NCI-H146 treated with DMSO at 0.1 percent for 48 hours (cell line): ENCODE measurements at regions not wholly inside any gene's neighbourhood (a gene's known extent, or its start where the extent isn't known, plus 50 kb on each side); places are given as distances from the start of the nearest gene placed in this dataset.

ENCODE experiments used
- DNase-seq: peaks from one replicate; lab custom pipeline; 2025; ENCODE audit not compliant: unreplicated experiment; lab: John Stamatoyannopoulos, UW

DNA sequence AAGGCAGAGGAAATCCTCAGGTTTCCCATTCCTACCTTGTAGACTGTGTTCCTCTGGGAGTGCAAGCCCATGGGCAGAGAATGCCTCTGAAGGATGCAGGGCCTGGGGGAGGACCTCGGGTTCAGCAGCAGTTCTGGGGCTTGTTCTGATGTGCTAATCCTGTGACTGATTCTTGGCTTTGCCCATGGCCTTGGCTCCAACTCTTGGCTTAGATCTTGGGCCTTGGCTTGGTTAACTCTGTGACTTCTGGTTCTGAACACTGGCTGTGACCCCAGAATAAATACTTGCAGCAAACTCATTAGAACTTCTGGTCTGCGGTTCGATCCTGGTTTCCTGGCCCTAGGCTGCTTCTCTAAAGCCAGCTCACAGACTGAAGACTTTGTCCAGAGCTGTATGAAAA lies 366.9 kb upstream of the ZEB2 start:
- DNase-seq, result no peak

DNA sequence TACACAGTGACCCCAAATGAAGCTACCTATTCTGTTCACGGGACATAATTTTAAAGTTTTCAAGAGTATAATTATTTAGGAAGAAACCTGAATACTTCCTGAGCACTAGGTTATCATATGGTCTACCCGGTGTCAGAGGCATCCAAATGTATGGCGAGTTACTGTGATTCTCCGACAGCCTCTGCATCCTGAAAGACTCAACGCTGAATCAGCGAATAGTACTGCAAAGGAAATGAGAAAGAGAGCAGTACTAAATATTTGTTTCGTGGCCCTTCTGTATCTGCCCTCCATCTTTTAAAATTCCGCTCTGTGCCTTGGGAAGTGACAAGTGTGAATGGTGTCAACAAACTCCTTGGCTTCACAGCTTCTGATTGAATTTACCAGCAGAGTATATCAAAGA lies 358.0 kb upstream of the ZEB2 start:
- DNase-seq, result no peak

DNA sequence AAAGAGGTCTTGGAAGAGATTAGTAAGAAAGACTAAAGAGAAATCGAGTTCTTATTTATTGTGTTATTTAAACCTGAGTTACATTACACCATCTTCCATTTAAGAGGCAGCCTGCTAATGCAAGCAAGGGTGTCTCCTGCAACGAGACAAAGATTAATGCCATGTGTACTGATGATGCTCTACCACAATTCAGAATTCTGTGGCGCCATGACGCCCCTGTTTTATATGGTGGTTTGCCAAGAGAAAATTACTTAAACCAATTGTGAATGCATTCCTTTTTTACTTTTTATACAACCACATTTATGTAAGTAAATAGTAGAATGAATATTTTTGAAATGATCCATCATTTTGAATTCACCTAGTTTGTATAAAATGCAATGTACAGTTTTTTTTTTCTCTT lies 356.1 kb upstream of the ZEB2 start:
- no peak for DNase-seq

DNA sequence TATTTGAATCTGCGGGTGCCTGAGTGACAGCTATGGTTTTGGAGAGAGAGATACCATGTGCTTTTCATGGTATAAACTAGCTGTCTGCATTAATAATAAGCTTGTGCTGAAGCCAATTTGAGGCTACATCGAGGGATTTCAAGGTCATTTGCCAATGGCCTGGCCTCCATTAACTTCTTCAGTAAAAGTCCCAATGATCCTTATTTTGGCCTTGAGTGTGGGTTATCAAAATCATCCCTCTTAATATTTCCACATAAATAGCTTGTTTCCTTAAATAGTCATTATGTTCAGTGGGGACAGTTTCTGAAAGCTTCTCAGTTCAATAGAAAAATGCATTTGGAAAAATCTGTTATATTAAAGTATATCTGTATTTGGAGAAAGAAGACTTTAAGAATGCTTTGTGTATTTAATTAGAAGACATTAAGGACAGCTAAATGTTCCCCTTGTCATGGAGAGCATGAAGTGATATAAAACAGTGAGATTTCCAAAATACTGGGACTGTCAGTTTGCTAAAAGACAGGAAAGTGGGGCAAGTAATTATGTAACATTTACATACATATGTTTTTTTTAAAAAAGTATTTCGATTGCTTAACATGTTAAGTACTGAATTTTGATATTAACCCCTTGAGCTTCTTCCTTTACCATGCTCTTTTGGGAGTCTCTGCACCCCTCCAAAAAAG lies 355.5 kb upstream of the ZEB2 start:
- no peak for DNase-seq

DNA sequence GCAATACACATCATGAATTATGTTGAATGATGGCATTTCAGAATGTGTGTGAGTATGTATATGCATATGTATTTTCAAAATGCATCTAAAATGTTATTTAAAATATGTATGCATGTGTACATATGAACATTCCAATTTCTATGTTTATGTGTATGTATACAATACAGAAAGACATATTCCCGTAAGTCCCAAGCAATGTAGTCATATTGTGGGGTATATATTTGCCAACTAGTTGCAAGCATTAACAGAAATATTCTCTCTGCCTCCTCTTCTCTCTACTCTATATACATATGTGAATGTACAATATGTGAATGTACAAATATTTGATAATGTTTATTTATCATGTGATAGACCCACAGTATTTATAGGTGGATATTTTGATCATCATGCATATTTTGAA lies 345.8 kb upstream of the ZEB2 start:
- no peak for DNase-seq

DNA sequence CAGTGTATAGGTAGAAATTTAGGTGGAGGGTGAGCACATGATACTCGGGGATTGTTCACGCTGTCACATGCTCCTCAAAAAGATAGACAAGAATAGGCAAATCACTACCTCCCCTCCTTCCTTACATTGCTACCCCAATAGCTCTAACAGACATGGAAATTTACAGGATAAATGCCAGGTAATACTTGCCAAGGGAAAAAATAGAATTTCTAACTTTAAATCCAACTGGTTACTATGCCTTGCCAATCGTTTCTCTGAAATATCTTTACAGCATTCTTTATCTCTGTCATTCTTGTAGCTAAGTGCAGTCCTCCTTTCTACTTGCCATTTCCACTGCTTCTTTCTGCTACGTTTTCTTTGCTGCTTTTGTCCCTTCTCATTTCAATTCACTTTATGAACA lies 339.8 kb upstream of the ZEB2 start:
- no peak for DNase-seq

DNA sequence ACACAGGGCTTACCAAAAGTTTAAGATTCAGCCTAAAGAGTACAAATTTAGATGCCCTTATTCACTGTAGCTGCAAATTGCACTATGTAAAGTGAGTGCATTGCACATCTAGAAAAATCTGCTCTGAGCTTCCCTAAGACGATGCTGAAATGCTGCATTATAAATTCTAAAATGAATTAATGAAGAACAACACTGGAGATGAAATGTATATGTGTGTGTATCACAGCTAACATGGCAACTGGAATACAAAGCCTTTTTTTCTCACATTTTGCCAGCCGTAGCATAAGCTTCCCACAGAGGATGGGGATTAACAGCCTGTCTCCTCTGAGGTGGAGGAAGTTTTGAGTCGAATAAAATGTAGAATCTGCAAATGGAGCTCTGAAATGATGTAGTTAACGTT lies 338.3 kb upstream of the ZEB2 start:
- no peak for DNase-seq

DNA sequence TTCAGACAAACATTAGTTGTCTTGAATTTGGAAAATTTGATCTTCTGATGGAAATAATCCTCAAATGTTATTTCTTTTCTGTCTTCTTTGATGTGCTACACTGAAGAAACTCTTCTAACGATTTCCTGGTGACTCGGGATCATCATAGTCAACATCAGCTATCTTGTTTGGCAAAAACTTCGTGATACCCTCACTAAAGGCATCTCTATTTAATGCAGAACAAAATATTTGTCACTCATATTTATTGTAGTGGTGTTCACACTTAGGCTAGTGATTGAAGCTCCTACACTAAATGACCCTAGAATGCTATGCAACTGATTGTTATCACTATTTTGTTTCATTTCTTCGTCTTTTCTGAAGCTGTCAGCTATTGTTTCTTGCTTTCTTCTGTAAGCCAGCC lies 334.7 kb upstream of the ZEB2 start:
- no peak for DNase-seq

DNA sequence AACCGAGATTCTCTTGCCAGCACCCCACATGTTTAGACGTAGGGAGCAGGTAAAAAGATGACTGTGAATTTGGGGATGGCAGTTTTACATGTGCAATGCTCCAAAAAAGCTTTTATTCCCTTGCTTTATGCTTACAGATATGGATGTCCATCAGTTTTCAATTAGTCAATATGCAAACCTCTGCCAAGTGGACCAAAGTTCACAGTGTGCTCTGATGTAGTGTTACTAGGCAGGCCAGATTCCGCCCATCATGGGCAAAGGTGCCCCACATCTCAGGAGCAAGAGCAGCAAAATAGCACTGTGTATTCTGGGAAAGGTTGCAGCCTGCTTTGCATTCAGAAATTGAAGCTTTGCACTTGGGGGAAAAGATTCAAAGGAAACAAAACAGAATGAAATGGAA lies 329.7 kb upstream of the ZEB2 start:
- DNase-seq, result no peak

DNA sequence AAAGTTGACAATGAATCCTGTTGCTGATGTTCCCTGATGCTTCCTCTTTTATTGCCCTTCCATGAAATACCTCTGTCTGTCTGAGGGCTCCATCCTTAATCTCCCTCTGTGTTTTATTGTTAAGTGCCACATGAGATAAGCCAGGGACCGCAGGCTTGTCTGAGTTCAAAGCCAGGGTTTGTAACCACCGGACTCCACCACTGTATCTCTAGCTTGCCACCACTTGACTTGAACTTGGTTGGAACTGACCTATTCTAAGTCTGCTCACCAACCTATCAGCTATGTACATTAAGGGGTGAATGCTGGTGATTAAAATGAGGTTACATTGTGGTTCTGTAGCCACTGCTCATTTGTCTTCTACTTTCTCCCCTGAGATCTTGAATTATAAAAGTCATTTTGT lies 328.5 kb upstream of the ZEB2 start:
- DNase-seq, result no peak

DNA sequence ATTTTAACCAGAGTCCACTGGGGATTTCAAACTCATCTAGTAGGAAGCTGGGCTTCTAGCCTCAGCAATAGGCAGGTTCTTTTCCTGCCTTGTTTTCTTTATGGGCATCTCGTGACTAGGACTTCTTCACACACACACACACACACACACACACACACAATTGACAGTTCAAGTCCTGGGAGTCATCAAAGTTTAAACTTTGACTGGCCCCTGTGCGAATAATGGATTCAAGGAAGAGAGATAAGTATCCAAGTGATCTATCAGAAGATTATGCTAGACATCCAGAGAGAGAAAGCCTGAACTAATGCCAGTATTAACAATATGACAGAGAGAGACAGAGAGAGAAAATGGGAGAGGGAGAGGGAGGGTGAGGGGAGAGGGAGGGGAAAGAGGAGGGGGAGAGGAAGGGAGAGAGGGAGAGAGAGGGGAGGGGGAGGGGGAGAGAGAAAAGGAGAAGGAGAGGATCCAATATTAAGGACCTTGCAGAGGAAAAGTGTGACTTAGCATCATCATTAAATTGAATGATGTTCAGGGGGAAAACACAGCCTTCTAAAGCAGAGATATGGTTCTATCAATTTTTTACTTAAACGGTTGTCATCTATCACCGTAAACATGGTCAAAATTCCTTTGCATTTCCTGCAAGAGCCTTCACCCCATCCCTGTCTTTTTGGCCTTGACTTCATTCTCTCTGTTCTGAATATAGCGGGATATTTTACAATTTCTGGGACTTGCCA lies 327.6 kb upstream of the ZEB2 start:
- no peak for DNase-seq

DNA sequence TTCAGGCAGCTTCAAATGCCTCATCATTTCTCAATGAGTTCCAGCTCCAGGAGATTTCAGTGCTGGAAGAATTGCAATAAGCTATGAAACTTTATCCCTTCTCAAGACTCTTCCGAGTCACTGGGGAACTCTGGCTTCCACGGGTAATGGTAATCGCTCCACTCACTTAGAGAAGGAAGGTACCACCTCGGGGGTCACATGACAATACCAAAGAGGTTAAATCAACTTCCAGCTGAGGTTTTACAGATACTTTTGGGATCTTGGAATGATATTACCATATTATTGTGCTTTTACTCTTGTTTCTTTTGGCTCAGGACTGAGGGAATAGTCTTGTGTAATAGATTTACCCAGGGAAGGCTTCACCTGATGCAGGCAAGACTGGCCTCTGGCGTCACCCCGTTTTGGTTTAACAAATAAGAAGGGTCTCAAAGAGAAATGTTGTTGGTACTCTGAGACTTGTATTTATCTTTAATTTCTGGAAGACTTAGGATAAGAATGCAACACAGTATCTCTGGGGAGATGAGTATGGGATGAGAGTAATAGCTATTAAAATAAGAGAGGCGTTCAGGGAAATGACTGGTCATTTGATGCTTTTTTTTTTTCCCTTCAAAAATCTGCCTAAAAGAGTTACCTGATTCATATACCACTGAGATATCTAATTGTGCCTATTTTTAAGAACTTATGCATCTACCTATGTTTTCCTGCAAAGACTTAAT lies 316.9 kb upstream of the ZEB2 start:
- DNase-seq, result no peak

DNA sequence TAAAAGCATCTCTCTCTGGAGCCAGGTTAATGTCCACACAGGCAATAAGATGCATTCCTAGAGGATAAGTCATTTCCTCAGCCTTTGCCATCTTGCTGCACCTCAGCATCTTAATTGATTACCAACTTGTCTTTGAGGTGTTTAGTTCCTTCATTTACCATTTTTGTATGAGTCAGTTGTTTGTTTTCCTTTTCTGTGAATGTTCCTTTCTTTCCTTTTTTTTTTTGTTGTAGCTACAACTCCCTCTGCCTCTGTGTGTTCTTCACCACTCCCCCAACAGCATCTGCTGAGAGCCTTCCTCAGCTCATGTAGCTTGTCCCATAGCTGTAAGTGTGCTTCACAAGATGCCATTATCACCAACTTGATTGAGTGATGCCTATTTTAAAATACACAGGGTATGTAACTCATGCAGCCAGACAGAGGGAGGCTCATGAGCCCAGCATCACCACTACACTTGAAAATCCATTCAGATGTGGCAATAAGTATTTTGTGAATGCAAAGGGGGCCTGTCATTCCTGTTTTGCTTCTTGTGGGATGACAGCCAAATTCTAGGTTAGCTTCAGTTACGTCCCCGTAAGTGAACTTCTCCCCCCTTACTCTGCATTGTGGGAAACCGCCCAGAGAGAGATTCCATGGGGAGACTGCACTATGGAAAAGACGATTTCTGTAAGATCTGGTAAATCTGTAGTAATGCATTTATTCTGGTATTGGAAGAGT lies 315.9 kb upstream of the ZEB2 start:
- no peak for DNase-seq

DNA sequence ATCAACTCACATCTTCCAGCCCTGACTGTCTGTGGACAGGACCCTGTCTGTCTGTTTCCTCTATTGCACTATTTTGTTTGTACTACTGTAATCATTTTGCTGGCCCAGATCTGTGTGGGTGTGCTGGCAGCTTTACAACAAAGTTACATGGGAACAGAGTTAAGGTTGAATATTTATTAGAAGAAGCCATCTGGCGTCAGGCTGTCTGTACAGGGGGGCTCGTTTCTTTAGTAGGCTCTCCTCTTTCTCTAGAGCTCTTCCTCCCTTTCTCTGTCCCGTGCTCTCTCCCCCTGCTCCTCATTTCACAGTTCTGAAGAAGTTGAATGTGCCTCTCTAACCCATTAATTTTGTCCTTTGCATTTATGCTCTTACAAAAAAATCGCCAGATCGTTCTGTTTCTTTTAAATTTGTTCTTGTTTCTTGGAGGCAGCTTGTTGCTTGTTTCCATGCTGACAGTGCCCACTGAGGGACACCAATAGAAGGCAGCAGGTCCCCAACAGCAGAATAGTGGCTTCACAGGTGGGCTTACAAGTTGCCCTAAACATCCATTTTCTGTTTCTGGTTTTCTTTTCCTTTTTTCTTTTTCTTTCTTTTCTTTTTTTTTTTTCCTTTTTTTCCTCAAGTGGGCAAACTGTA lies 315.2 kb upstream of the ZEB2 start:
- no peak for DNase-seq

DNA sequence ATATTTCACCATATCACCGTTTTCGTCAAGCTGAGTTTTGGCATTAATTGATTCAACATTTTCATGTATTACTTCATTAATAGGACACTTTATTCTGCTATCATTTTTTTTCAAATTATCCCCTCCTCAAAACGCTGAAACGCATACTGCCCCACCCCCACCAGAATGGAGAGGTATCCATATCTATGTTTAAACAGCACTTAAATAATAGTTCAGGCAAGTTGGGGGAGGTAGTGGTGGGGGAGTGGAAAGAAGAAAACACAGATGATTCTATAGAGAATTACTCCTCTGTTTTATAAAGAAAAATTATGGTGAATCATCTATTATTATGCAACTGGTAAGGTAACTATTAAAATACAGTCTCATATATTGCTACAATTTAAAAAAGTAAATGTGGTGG lies 314.4 kb upstream of the ZEB2 start:
- no peak for DNase-seq

DNA sequence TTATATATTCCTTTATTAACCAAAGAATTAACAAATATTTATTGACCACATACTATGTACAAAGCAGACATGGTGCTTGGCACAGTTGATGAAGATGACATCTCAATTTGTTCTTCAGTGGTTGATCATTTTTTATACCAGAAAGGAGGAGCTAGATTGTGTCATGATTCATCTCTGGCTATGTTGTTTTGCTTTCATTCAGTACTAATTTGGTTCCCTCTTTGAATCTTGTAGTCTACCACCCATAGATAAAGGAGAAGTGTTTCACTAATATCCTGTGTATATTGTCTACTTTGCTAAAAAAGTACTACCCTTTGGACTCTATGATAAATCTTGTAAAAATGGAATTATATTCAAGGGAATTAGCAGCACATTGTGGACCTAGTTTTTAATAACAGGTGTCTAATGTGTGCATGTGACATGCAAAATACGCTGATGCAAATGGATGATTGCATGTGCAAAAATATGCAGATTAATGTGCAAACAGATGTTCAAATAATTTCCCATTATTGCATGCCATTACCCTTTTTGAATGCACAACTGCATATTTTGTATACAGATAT lies 313.2 kb upstream of the ZEB2 start:
- DNase-seq, result no peak

DNA sequence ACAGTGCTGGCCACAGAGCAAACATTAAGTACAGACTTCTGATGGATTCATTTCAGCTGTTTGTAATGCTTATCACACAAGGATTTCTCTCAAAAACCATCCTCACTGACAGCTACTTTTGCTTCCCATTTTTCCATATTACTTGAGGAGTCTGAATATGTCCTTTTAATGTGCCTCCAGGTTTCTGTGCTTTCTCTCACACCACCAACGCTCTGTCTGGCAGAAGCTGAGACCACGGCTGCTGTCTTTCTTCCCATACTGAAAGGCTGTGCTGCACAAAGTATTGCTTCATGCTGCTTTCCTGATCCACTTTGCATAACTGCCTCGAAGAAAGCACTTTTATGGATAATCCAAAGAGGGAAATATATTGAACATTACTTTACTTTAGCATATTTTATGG lies 312.1 kb upstream of the ZEB2 start:
- DNase-seq, result no peak

DNA sequence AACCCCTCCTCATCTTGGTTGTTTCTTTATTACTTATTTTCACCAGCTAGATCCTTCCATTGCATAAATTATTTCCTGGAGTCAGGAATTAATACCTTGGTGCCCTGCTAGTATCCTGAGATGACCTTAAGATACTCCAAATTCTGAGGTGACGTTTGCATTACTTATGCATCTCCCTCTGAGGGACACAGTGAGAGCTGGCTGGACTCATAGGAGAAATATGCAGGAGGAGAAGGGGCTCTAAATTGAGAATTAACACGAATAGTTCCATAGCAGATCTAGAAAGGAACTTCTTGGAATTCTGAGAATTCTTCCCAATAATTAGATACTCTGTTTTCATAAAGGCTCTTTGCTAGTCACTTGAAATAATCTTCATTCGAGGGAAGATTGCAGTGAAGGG lies 310.6 kb upstream of the ZEB2 start:
- DNase-seq, result no peak

DNA sequence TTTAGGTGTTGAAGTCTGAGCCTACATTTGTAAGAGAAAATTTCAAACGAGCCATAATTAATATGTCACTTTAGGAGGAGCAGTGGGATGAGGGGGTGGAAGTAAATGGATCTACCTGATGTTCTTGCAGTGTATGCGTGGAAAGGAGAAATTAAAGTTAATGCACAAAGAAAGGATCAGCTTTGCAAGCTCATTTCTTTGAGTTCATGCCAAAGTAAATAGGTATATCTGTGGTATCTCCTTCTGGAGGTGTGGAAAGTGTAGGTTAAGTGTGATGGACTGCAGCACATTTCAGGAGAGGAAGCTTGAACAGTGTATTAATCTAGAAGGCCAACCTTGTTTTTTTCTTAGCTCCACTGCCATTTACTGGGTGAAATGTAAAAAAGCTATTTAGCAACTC lies 307.5 kb upstream of the ZEB2 start:
- DNase-seq, result no peak

DNA sequence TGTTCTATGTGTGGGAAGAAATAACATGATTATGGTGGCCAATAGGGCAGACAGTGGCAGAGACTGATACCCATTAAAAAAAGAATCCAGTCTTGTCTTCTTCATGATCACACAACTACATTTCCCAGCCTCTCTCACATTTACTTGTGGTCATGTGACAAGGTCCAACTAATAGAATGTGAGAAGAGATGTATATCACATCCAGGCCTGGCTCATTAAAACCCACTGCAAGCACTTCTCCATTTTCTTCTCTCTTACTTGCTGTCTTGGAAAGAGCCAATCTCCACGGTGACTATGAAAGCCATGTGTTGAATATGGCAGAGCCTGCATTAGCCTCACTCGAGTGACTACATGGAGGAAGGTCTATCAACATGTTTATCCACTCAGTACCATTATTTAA lies 306.2 kb upstream of the ZEB2 start:
- no peak for DNase-seq
